ENCODE measurements at regions not wholly inside any gene's neighbourhood (a gene's known extent, or its start where the extent isn't known, plus 50 kb on each side); places are given as distances from the start of the nearest gene placed in this dataset.

DNA sequence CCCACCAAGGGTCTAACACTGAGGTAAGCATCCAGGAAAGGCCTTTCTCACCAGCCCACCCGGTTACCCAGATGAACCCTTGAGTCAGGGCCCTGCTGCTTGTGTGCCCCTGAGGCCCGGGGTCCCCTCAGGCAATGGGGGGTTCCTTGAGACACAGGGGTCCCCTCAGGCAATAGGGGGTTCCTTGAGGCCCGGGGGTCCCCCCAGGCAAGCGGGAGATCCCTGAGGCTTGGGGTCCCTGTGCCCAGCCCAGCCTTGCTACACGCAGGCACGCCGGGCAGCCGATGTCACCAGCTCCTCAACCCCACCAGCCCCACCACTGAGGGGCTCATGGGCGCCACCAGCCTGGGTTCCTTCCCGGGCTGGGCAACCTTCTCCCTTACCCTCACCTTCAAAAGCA lies 247.2 kb downstream of the TTLL2 start:
- ChIA-PET POLR2A (ENCODE audit: low non-redundant PET) (no interaction called here), CTCF (no interaction called here)
- TF ChIP-seq, protein P1, sequence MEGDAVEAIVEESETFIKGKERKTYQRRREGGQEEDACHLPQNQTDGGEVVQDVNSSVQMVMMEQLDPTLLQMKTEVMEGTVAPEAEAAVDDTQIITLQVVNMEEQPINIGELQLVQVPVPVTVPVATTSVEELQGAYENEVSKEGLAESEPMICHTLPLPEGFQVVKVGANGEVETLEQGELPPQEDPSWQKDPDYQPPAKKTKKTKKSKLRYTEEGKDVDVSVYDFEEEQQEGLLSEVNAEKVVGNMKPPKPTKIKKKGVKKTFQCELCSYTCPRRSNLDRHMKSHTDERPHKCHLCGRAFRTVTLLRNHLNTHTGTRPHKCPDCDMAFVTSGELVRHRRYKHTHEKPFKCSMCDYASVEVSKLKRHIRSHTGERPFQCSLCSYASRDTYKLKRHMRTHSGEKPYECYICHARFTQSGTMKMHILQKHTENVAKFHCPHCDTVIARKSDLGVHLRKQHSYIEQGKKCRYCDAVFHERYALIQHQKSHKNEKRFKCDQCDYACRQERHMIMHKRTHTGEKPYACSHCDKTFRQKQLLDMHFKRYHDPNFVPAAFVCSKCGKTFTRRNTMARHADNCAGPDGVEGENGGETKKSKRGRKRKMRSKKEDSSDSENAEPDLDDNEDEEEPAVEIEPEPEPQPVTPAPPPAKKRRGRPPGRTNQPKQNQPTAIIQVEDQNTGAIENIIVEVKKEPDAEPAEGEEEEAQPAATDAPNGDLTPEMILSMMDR (conservative IDR thresholded peaks at IDR 0.05; ENCODE audit: low read depth, low read length): no peak
- no peak for TF ChIP-seq EZH2 (IDR thresholded peaks at IDR 0.05; ENCODE audit: borderline replicate concordance, low read depth, low read length, poor library complexity, severe bottlenecking)
- Histone ChIP-seq H3K36me3 (ENCODE audit: insufficient read depth, low read length, poor library complexity, severe bottlenecking) (no peaks in the 10 kb centered on the region), H3K9me3 (ENCODE audit: low read depth, low read length, poor library complexity, severe bottlenecking) (no peaks in the 10 kb centered on the region), H3K27ac (ENCODE audit: low read depth, low read length, poor library complexity, severe bottlenecking) (no peak overlapping the region), H3K4me3 (ENCODE audit: low read depth, low read length, poor library complexity, severe bottlenecking) (no peak overlapping the region), H3K27me3 (replicated peaks; ENCODE audit: insufficient read depth, low read depth, low read length, poor library complexity) (no peaks in the 10 kb centered on the region), H3K4me1 (ENCODE audit: insufficient read depth, low read length, poor library complexity, severe bottlenecking) (no peaks in the 10 kb centered on the region)
- DNase-seq (ENCODE audit: low spot score): no peak
- intact Hi-C loops (cut with micrococcal nuclease; ENCODE audit: unreplicated experiment): no loop called here
- no TSS peak for BruUV-seq (replicated peaks)

DNA sequence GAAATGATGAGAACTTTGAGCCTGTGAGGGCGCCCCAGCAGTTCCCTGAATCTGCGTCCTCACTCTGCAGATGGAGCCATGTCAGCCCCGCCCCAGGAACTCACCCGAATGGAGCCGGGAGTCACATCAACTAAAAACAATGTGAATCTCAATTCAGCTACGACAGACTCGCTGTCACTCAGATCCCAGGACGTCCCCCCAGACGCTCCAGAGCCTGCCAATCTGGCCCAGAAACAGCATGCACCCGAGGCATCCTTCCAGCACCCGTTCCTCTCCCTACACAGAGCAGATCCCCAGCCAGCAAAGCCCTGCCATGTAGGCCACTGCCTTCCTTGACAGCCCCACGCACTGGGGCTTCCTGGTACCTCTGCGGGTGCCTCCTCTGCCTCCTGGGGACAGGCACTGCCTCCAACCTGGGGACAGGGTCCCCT lies 248.0 kb downstream of the TTLL2 start:
- Histone ChIP-seq H3K27me3 (replicated peaks; ENCODE audit: insufficient read depth, low read depth, low read length, poor library complexity) (no peaks in the 10 kb centered on the region), H3K9me3 (ENCODE audit: low read depth, low read length, poor library complexity, severe bottlenecking) (no peaks in the 10 kb centered on the region), H3K36me3 (ENCODE audit: insufficient read depth, low read length, poor library complexity, severe bottlenecking) (no peaks in the 10 kb centered on the region), H3K27ac (ENCODE audit: low read depth, low read length, poor library complexity, severe bottlenecking) (no peak overlapping the region), H3K4me1 (ENCODE audit: insufficient read depth, low read length, poor library complexity, severe bottlenecking) (no peaks in the 10 kb centered on the region), H3K4me3 (ENCODE audit: low read depth, low read length, poor library complexity, severe bottlenecking) (no peak overlapping the region)
- no peak for DNase-seq (ENCODE audit: low spot score)
- intact Hi-C loops (cut with micrococcal nuclease; ENCODE audit: unreplicated experiment): no loop called here
- no TSS peak for BruUV-seq (replicated peaks)
- no peak for TF ChIP-seq EZH2 (IDR thresholded peaks at IDR 0.05; ENCODE audit: borderline replicate concordance, low read depth, low read length, poor library complexity, severe bottlenecking)
- TF ChIP-seq, protein P1 (conservative IDR thresholded peaks at IDR 0.05; ENCODE audit: low read depth, low read length): no peak
- ChIA-PET POLR2A (ENCODE audit: low non-redundant PET) (no interaction called here), CTCF (no interaction called here)

DNA sequence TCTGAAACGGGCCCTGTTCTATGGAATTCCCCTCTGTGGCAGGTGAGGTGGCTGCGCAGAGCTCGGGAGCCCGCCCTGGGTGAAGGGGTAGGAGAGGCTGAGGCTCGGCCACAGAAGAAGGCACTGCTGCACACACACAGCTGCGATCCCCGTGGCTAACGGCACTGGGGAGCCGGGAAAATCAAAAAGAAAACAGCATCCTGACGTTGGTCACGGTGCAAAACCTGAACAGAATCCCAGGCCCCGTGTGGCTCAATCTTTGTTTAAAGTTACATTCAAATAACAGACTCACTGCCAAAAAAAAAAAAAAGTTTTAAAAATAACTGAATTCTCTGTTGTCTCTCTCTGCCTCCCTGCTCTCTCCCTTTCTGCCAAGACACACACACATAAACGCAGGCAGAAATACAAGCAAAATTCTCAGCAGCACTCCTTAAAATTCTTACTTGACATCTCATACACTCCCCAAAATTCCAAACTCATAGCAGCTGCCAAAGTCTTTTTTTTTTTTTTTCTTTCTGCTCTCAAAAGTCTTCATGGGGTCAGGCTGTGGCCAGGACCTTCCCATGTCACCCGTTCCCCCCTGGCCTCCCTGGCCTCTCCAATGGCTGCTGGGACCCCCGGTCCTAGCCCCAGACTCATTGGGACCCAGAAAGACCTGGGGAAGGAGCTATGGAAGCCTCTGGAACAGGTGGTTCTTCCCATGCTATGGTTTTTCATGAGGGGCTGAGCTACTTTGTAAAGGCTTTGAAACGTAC lies 248.8 kb downstream of the TTLL2 start:
- no peak overlapping the region for H3K27ac ChIP-seq (ENCODE audit: low read depth, low read length, poor library complexity, severe bottlenecking)
- no peak for TF ChIP-seq EZH2 (IDR thresholded peaks at IDR 0.05; ENCODE audit: borderline replicate concordance, low read depth, low read length, poor library complexity, severe bottlenecking)
- TF ChIP-seq, protein P1 (conservative IDR thresholded peaks at IDR 0.05; ENCODE audit: low read depth, low read length): no peak
- BruUV-seq (replicated peaks): no TSS peak
- ChIA-PET CTCF (interaction anchor here (0.6 kb wide), 1 partner anchor 56 kb away, joined by 3 read pairs; no protein-coding TSS in a partner anchor), POLR2A (ENCODE audit: low non-redundant PET) (no interaction called here)
- H3K9me3 ChIP-seq (ENCODE audit: low read depth, low read length, poor library complexity, severe bottlenecking): no peaks in the 10 kb centered on the region
- no peaks in the 10 kb centered on the region for H3K36me3 ChIP-seq (ENCODE audit: insufficient read depth, low read length, poor library complexity, severe bottlenecking)
- H3K4me1 ChIP-seq (ENCODE audit: insufficient read depth, low read length, poor library complexity, severe bottlenecking): no peaks in the 10 kb centered on the region
- intact Hi-C loops (cut with micrococcal nuclease; ENCODE audit: unreplicated experiment): no loop called here
- H3K27me3 ChIP-seq (replicated peaks; ENCODE audit: insufficient read depth, low read depth, low read length, poor library complexity): no peaks in the 10 kb centered on the region
- H3K4me3 ChIP-seq (ENCODE audit: low read depth, low read length, poor library complexity, severe bottlenecking): no peak overlapping the region
- DNase-seq (ENCODE audit: low spot score): no peak

Data from A673 (cell line).